Choroid plexus epithelial cell (primary cell): ENCODE measurements at regions not wholly inside any gene's neighbourhood (a gene's known extent, or its start where the extent isn't known, plus 50 kb on each side); places are given as distances from the start of the nearest gene placed in this dataset.
"Not testable (repeated sequence)": the region's sequence is repeated elsewhere in the genome, so short reads cannot be mapped to it uniquely, and the experiment has no call there.

ENCODE experiments used
- DNase-seq: peaks from one replicate; pipeline ENCODE4 v3.0.0-alpha.2; 2010; ENCODE audit warnings: low read depth
- H3K4me3 ChIP-seq: 2 replicates; pipeline ENCODE4 v1.5.1; 2011; ENCODE audit warnings: low read depth, mild to moderate bottlenecking, control low read depth, low read length, moderate library complexity
- CTCF ChIP-seq: conservative IDR thresholded peaks from 2 replicates; pipeline ENCODE4 v1.5.1; 2011; ENCODE audit warnings: low read depth, mild to moderate bottlenecking, control low read depth, inconsistent platforms, low read length, moderate library complexity

DNA sequence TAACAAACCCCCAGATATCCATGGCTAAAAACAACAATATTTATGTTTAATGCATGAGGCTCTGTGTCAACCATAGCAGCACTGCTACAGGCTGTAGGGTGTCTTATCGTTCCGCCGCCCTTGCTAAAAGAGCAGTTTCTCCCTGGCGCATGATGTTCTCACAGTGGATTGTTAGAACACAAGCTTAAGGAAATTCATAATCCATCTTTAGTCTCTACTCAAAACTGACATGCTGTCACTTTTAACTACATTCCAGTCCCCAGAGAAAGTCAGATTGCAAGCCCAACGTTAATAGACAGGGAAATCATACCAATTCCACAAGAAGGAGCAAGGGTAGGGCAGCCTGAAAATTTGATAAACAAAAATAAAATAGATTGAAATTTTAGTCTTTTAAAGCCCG is 1960.8 kb downstream of the PCDH7 start:
- no peak for TF ChIP-seq CTCF
- no peak for DNase-seq
- H3K4me3 ChIP-seq: no peak overlapping the region

DNA sequence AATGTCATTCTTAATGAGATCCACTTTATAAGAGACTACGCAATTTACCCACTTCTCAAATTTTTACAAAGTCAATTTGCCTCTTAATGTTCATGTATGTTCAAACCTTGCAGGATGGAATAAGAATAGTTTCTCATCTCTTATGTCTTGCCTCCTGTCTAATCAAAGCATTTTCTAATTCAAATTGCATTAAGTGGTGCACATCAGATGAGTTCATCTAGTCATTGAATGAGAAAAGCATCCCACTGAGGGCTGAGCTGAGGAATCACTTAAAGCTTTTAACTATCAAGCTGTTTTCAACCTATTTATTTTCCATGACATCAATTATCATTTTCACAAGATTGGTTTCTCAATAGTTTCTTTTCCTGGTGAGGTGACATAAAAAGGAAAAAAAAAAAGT is 1964.0 kb downstream of the PCDH7 start:
- no peak overlapping the region for H3K4me3 ChIP-seq
- no peak for TF ChIP-seq CTCF
- no peak for DNase-seq

- no peak for DNase-seq
- no peak overlapping the region for H3K4me3 ChIP-seq
- TF ChIP-seq CTCF: no peak
These were observed 1966.0 kb downstream of the PCDH7 start for GRCh38 chr4:32686123-32686522.

DNA sequence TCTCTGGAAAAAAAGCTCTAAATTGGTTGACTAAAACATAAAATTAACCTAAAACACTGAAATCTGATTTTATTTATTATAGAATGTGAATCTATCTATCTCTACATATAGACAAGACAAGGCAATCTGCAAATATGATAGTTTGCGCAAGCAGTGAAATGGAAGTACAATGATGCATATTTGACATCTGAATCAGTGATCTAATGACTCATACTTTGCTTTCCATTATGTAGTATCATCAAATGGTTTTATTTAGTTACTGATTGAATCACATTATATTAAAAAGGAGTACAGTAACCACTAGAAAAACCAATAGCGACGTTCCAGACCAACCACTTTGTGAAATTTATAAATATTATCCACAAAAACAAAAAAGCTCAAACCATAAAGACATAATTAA is 1969.3 kb downstream of the PCDH7 start:
- no peak for TF ChIP-seq CTCF
- H3K4me3 ChIP-seq: no peak overlapping the region
- peak; percentile 23 for DNase-seq

DNA sequence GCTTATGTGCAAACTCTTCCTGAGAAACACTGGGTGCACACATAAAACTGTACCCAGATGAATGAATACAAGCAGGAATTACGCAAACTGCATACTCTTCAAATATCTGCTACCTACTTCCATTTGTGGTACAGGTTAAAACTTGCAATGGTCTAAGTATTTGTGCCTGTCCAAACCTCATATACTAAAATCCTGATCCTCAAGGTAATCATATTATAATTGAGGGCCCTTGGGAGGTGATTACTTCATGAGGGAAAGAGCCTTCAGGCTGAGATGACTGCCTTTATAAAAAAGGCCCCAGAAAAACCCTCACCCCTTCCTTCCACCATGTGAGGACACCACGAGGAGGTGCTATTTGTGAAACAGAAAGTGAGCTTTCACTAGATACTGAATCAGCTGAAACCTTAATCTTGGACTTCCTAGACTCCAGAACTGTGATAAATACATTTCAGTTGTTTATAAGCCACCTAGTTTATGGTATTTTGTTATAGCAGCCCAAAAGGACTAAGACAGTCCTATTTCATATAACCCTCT is 1977.2 kb downstream of the PCDH7 start:
- no peak overlapping the region for H3K4me3 ChIP-seq
- TF ChIP-seq CTCF: no peak
- DNase-seq: peak; percentile 2

DNA sequence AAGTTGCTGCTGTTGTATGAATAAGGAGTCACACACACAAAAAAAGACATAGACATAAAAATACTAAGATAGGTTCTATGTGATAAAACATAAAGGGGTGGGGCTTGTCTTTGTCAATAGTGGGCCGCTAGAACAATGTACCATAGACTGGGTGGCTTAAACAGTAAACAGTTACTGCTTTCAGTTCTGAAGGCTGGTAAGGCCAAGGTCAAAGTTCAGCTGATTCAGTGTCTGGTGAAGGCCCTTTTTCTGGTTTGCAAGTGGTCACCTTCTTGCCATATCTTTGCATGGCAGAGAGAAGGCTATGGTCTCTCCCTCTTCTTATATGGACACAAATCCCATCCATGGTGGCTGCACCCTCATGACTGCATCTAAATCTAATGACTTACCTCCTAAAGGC is 1980.7 kb downstream of the PCDH7 start:
- DNase-seq: no peak
- no peak for TF ChIP-seq CTCF
- H3K4me3 ChIP-seq: no peak overlapping the region

GRCh38 chr4:32706893-32707292 is 1986.7 kb downstream of the PCDH7 start:
- DNase-seq: no peak
- no peak overlapping the region for H3K4me3 ChIP-seq
- no peak for TF ChIP-seq CTCF

- DNase-seq, H3K4me3 ChIP-seq: not testable (repeated sequence)
These were observed 1996.0 kb downstream of the PCDH7 start for GRCh38 chr4:32716090-32716620.
